ENCODE measurements at regions not wholly inside any gene's neighbourhood (a gene's known extent, or its start where the extent isn't known, plus 50 kb on each side); places are given as distances from the start of the nearest gene placed in this dataset.

GRCh38 chr12:125687820-125688219, 622.6 kb downstream of the AACS start:
- no peak for DNase-seq

DNA sequence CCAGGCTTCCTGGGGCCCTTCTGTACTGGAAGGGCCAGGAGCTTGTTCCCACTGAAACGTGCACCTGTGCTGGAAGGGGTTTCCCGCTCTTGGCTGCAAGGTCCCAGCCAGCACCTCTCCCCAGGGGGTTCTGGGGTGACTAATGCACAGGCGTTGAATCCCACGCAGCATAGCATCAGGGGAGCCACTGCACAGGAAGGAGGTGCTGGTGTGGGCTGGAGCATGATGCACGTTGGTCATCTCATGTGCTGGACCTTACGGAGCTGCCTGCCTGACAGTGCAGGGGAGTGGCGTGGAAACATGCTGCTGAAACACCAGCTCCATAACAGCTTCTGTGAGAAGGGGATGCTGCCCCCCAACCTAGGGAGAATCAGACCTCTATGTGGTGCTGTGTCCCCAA, 623.0 kb downstream of the AACS start:
- no peak for DNase-seq

DNA sequence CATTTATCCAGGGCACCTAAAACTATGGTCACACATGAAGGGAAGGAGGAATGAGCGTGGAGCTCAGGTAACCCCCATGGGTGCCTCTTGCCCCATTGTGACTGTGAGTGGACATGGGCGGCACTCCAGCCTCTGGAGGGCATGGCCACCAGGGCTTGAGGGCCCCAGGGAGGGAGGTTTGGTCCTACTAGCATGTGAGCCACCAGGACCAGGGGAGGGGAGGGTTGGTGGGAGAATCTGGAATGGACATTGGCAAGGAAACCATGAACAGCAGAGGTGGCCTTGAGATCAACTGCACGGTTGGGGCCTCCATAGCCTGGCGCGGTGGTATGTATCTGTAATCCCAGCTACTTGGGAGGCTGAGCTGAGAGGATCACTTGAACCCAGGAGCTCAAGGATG, 623.6 kb downstream of the AACS start:
- no peak for DNase-seq

DNA sequence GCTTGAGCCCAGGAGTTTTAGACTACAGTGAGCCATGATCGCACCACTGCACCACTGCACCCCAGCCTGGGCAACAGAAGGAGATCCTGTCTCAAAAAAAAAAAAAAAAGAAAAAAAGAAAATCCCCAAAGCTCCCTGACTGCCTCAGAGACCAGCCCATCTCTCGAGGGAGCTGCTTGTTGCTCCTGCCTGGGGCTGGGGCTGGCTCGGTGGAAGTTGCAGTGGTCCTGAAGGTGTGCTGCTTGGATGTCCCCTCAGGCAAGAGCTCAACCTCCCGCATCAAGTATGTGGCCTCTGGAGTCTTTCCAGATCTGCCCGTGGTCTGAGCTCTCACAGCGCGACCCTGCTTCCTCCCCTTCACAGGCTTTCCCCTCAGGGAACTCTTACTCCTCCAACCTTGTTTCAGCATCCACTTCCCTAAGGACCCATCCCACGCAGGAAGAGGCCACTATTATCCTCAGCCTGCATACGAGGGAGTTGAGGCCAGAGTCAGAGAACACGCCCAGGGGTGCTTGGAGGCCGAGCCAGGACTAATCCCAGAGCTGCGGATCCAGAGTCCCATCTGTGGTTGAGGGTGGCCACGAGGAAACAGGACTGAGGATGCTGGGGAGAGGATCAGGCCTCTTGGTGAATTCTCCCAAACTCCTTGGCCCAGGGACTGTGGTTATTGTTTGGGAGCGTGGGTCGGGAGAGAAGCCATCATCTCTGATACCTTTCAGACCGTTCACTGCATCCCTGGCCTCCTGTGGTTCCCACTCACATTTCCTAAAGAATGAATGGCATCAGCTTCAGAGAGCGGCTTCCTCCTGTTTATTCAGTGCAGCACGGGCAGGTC, 624.6 kb downstream of the AACS start:
- DNase-seq: no peak

DNA sequence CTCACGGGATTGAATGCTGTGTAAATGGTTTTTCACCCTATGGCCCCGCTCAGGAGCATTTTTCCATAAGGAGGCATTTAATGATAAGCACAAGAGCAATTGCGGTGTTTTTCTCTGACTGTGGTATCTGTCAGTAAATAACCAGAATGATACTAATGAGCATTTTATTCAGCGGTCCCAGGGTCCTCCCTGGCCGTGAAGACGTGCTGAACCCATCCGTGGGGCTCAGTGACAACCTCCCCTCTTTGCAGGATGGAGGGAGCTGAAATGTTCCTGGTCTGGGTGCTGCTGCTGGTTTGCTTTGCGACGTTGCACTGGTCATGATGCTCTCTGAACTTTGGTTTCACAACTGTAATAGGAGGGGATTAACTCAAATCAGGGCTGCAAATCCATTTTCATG, 625.6 kb downstream of the AACS start:
- DNase-seq: no peak

- DNase-seq: no peak
Observed at GRCh38 chr12:125696054-125696453, 630.8 kb downstream of the AACS start.

GRCh38 chr12:125704803-125705202, 639.6 kb downstream of the AACS start:
- no peak for DNase-seq

GRCh38 chr12:125720961-125721360, 655.7 kb downstream of the AACS start:
- no peak for DNase-seq

DNA sequence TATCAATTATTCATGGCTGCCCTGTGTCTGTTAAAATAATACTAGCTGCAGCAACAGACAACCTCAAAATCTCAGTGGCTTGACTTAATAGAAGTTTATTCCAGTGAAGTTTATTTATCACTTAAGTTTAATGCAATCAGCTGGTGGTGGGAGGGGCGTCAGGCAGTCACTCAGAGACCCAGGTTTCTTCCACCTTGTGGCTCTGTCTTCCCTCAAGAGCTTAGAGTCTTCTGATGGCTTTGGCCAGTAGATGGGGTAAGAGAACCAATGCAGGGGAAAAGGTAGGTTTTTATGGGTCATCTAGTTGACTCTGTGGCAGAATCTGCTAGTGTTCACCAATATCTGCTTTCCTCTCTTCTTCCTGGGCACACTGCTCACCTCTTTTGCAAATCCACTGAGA, 668.9 kb downstream of the AACS start:
- no peak for DNase-seq

GRCh38 chr12:125738211-125738610, 673.0 kb downstream of the AACS start:
- no peak for DNase-seq

- no peak for DNase-seq
Observed at GRCh38 chr12:125742413-125742812, 677.2 kb downstream of the AACS start.

- DNase-seq: no peak
Observed at GRCh38 chr12:125744201-125744600, 679.0 kb downstream of the AACS start.

- DNase-seq: no peak
Observed at GRCh38 chr12:125755512-125755911, 690.3 kb downstream of the AACS start.

DNA sequence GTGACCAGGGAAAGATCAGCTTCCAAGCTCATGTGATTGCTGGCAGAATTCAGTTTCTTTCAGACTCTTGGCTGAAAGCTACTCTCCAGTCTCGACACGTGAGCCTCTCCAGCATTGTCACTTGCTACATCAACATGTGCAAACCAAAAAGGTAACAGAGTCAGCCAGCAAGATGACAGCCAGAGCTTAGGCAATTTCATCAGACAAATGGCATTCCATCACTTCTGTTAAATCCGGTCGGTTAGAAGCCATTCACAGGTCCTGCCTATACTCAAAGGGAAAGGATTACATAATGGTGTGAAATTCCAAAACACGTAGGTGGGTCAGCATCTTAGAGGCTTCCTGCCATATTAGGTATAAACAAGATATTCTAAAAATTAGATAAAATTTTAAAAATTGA, 700.9 kb downstream of the AACS start:
- DNase-seq: no peak

GRCh38 chr12:125772403-125772802, 707.2 kb downstream of the AACS start:
- no peak for DNase-seq

DNA sequence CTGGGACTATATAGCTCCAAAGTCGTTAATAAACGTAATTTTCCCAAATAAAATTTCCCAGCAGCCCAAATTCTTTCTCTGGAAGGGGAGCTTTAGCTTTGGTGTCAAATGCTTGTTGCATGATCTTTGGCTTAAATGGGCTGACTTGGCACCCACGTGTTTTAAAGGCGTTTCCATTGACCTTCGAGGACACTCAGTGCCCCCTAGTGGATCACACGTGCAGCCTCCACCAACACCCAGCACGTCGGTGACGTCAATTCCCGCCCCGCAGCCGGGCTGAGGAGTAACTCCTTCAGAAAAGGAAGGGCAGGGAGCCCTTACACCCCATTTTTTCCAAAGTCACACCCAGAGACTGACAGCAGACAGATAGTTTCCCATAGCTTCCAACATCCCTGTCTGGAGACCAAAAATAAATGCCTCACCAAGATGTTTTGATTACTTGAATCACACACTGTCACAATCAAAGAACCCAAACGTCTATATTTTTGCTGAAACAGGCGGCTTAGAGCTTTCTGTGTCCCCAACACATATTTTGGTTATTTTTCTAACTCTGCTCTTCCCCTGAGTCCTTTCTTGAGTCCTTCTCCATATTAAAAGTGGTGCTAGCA, 707.9 kb downstream of the AACS start:
- no peak for DNase-seq

- no peak for DNase-seq
Observed at GRCh38 chr12:125775507-125775906, 710.3 kb downstream of the AACS start.

GRCh38 chr12:125776212-125776611, 711.0 kb downstream of the AACS start:
- no peak for DNase-seq

DNA sequence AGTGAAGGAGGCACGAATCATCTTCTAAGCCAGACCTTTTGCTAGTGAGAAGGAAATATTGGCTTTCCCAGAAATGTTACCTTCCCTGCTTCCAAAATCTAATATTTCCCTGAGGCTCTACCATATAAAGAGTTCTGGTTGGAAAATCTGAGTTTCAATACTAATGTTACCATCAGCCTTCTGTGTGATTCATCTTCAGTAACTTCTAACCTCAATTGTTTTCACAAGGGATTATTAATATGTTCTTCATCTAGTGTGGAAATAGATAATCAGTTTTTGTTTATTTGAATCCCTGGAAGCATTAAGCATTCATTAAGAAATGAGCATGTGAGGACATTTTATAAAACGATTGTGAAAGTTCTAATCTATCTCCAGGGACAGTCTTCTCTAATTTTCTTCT, 720.9 kb downstream of the AACS start:
- no peak for DNase-seq

- no peak for DNase-seq
Observed at GRCh38 chr12:125794401-125794800, 729.2 kb downstream of the AACS start.

- DNase-seq: no peak
Observed at GRCh38 chr12:125797421-125798175, 732.4 kb downstream of the AACS start.

DNA sequence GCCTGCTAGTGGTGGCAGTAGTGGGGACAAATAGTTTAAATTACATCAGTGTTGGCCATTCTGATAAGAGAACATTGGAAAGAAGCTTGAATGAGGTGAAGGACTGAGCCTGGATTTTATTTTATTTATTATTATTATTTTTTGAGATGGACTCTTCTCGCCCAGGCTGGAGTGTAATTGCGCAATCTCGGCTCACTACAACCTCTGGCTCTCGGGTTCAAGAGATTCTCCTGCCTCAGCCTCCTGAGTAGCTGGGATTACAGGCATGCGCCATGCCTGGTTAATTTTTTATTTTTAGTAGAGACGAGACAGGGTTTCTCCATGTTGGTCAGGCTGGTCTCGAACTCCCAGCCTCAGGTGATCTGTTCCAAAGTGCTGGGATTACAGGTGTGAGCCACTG, 739.4 kb downstream of the AACS start:
- DNase-seq: no peak

GRCh38 chr12:125824276-125824675, 759.0 kb downstream of the AACS start:
- no peak for DNase-seq

- DNase-seq: no peak
Observed at GRCh38 chr12:125835852-125836251, 770.6 kb downstream of the AACS start.
